NCI-H1436 (cell line): ENCODE measurements at regions not wholly inside any gene's neighbourhood (a gene's known extent, or its start where the extent isn't known, plus 50 kb on each side); places are given as distances from the start of the nearest gene placed in this dataset.

ENCODE experiments used
- DNase-seq: peaks from one replicate; lab custom pipeline; 2025; lab: John Stamatoyannopoulos, UW

GRCh38 chr3:42037318-42037945, 53.7 kb upstream of the TRAK1 start:
- DNase-seq, result no peak

GRCh38 chr3:42036483-42036823, 54.7 kb upstream of the TRAK1 start:
- DNase-seq, result no peak

- DNase-seq, result no peak
Measured at GRCh38 chr3:42035816-42036482, 55.2 kb upstream of the TRAK1 start.

GRCh38 chr3:42035007-42035406, 56.1 kb upstream of the TRAK1 start:
- no peak for DNase-seq

- DNase-seq, result no peak
Measured at GRCh38 chr3:42033741-42034140, 57.4 kb upstream of the TRAK1 start.

GRCh38 chr3:42032693-42033349, 58.3 kb upstream of the TRAK1 start:
- no peak for DNase-seq

- DNase-seq, result no peak
Measured at GRCh38 chr3:42031808-42032480, 59.2 kb upstream of the TRAK1 start.

- DNase-seq, result no peak
Measured at GRCh38 chr3:42028474-42028873, 62.7 kb upstream of the TRAK1 start.

- no peak for DNase-seq
Measured at GRCh38 chr3:42027571-42027970, 63.6 kb upstream of the TRAK1 start.

- DNase-seq, result no peak
Measured at GRCh38 chr3:42025370-42026138, 63.7 kb upstream of the ULK4 start.

- DNase-seq, result no peak
Measured at GRCh38 chr3:42024591-42025351, 62.9 kb upstream of the ULK4 start.

- DNase-seq, result no peak
Measured at GRCh38 chr3:42023380-42023779, 61.5 kb upstream of the ULK4 start.

GRCh38 chr3:42022355-42022754, 60.5 kb upstream of the ULK4 start:
- DNase-seq, result no peak

- no peak for DNase-seq
Measured at GRCh38 chr3:42020684-42021307, 58.9 kb upstream of the ULK4 start.

- no peak for DNase-seq
Measured at GRCh38 chr3:42019953-42020260, 58.0 kb upstream of the ULK4 start.

GRCh38 chr3:42019144-42019952, 57.4 kb upstream of the ULK4 start:
- no peak for DNase-seq

GRCh38 chr3:42014921-42015533, 53.1 kb upstream of the ULK4 start:
- DNase-seq, result no peak

- DNase-seq, result no peak
Measured at GRCh38 chr3:42014458-42014920, 52.6 kb upstream of the ULK4 start.

GRCh38 chr3:42013691-42014457, 52.0 kb upstream of the ULK4 start:
- DNase-seq, result no peak
